Endothelial cell of umbilical vein (primary cell): ENCODE measurements at regions not wholly inside any gene's neighbourhood (a gene's known extent, or its start where the extent isn't known, plus 50 kb on each side); places are given as distances from the start of the nearest gene placed in this dataset.

ENCODE experiments used
- BruUV-seq: library from RNA; stranded (reverse); fragments of 400-500 nt; replicated peaks from 2 replicates; lab custom pipeline; 2021; lab: Mats Ljungman, UMichigan
- CTCF ChIA-PET: fragments of 300-600, 350-600 bp; sonication (Branson Sonifier 250); formaldehyde crosslinking; loops from one replicate; lab custom pipeline; 2021; ENCODE audit warnings: antibody characterized with exemption, inconsistent platforms; lab: Charles Lee
- POLR2A ChIA-PET: fragments of 300-600, 350-600 bp; sonication (Branson Sonifier 250); formaldehyde crosslinking; loops from one replicate; lab custom pipeline; 2021; ENCODE audit warnings: antibody characterized with exemption, inconsistent platforms; lab: Charles Lee
- DNase-seq: peaks from one replicate; pipeline ENCODE4 v3.0.0-alpha.2; 2011; ENCODE audit warnings: low read depth, low spot score
- FAIRE-seq: peaks from 2 replicates; lab custom pipeline; 2011; peaks lifted over from hg19 to GRCh38; lab: Jason Lieb, UNC
- H2AFZ ChIP-seq: 2 replicates; pipeline ENCODE4 v1.6.0; 2012; ENCODE audit warnings: low read depth, low read length, control low read depth, inconsistent platforms
- H3K27ac ChIP-seq: 2 replicates; pipeline ENCODE4 v1.5.1; 2011; ENCODE audit warnings: low read depth, mild to moderate bottlenecking, control low read depth, low read length, moderate library complexity; ENCODE audit not compliant: insufficient read depth
- H3K27me3 ChIP-seq, 2 experiments: 2 replicates each; pipeline versions ENCODE4 v1.6.0 to v1.6.1; 2011; ENCODE audit warnings: low read length in 2 of 2, mixed read lengths in 1 of 2; ENCODE audit not compliant: control insufficient read depth in 2 of 2, insufficient read depth in 2 of 2
- H3K36me3 ChIP-seq, 2 experiments: 2 replicates in 1 of 2; 3 replicates in 1 of 2; pipeline ENCODE4 v1.5.1; 2011; ENCODE audit warnings: low read length in 2 of 2, mild to moderate bottlenecking in 1 of 2, moderate library complexity in 1 of 2; ENCODE audit not compliant: control insufficient read depth in 2 of 2, insufficient read depth in 2 of 2; ENCODE audit errors: extremely low read depth in 1 of 2
- H3K4me1 ChIP-seq: 3 replicates; pipeline ENCODE4 v1.5.1; 2011; ENCODE audit warnings: mild to moderate bottlenecking, low read length; ENCODE audit not compliant: control insufficient read depth, insufficient read depth; ENCODE audit errors: extremely low read depth
- H3K4me2 ChIP-seq: 2 replicates; pipeline ENCODE4 v1.6.1; 2011; ENCODE audit warnings: low read length, control low read depth, mixed read lengths; ENCODE audit not compliant: insufficient read depth
- H3K4me3 ChIP-seq, 3 experiments: fragments of 200-600 bp in 1 of 3; sonication (generic), shearing (Covaris generic) in 1 of 3; replicated peaks in 1 of 3; 2 replicates each; pipeline ENCODE4 v1.5.1; 2011 to 2016; ENCODE audit warnings: control low read depth in 3 of 3, low read length in 3 of 3, mild to moderate bottlenecking in 2 of 3, inconsistent platforms in 1 of 3, low read depth in 1 of 3, moderate library complexity in 1 of 3; ENCODE audit not compliant: insufficient read depth in 1 of 3
- H3K79me2 ChIP-seq: 2 replicates; pipeline ENCODE4 v1.6.0; 2012; ENCODE audit warnings: low read length, inconsistent platforms; ENCODE audit not compliant: control insufficient read depth, insufficient read depth
- H3K9ac ChIP-seq: replicated peaks from 2 replicates; pipeline ENCODE3; 2011; ENCODE audit warnings: low read length, control low read depth; ENCODE audit not compliant: insufficient read depth; ENCODE audit errors: extremely low read depth
- H3K9me1 ChIP-seq: replicated peaks from 3 replicates; pipeline ENCODE4 v1.6.0; 2011; ENCODE audit warnings: mild to moderate bottlenecking, low read length; ENCODE audit not compliant: control insufficient read depth, insufficient read depth; ENCODE audit errors: extremely low read depth
- H3K9me3 ChIP-seq: replicated peaks from 2 replicates; pipeline ENCODE4 v1.5.1; 2012; ENCODE audit warnings: low read length, inconsistent platforms; ENCODE audit not compliant: control insufficient read depth, insufficient read depth
- H4K20me1 ChIP-seq: replicated peaks from 2 replicates; pipeline ENCODE3; 2011; ENCODE audit warnings: mild to moderate bottlenecking, low read length; ENCODE audit not compliant: control insufficient read depth, insufficient read depth; ENCODE audit errors: extremely low read depth
- CTCF ChIP-seq, 2 donors: IDR thresholded peaks; 1 replicate in 1 of 2; 2 replicates in 1 of 2; pipeline ENCODE4 v1.5.1; 2011; ENCODE audit warnings: low read length in 2 of 2, mild to moderate bottlenecking in 2 of 2, moderate library complexity in 2 of 2, control low read depth in 1 of 2, inconsistent platforms in 1 of 2, low read depth in 1 of 2; ENCODE audit not compliant: insufficient read depth in 1 of 2; ENCODE audit errors: extremely low read depth in 1 of 2
- EZH2 ChIP-seq: IDR thresholded peaks from 2 replicates; pipeline ENCODE4 v1.6.1; 2012; ENCODE audit warnings: borderline replicate concordance, low read depth, mild to moderate bottlenecking, moderate library complexity, low read length, inconsistent platforms; ENCODE audit not compliant: severe bottlenecking
- FOS ChIP-seq: IDR thresholded peaks from 2 replicates; pipeline ENCODE4 v1.6.1; 2011; ENCODE audit warnings: mild to moderate bottlenecking, low read length, moderate library complexity, borderline replicate concordance; ENCODE audit not compliant: insufficient read depth
- GATA2 ChIP-seq: IDR thresholded peaks from 2 replicates; pipeline ENCODE4 v1.7.0; 2011; ENCODE audit warnings: low read depth, mild to moderate bottlenecking, moderate library complexity, mixed read lengths, low read length; ENCODE audit not compliant: insufficient read length, insufficient read depth
- JUN ChIP-seq: IDR thresholded peaks from 2 replicates; pipeline ENCODE4 v1.6.1; 2011; ENCODE audit warnings: borderline replicate concordance, low read depth; ENCODE audit not compliant: insufficient read length, insufficient read depth
- MAX ChIP-seq: IDR thresholded peaks from 2 replicates; pipeline ENCODE4 v1.6.1; 2011; ENCODE audit not compliant: insufficient read depth, insufficient read length
- MYC ChIP-seq: IDR thresholded peaks from one replicate; pipeline ENCODE4 v1.6.1; 2011; ENCODE audit warnings: mild to moderate bottlenecking, low read depth, low read length
- POLR2A ChIP-seq: IDR thresholded peaks from 2 replicates; pipeline ENCODE4 v1.6.1; 2012; ENCODE audit warnings: low read depth, mild to moderate bottlenecking, control low read depth, low read length
- POLR2AphosphoS5 ChIP-seq: IDR thresholded peaks from 2 replicates; pipeline ENCODE4 v1.6.1; 2012; ENCODE audit warnings: low read depth, mild to moderate bottlenecking, control low read depth, low read length, moderate library complexity; ENCODE audit not compliant: insufficient read depth
- dilution Hi-C: fragments of 300-500 bp; cut with MboI; formaldehyde crosslinking; loops from one replicate; pipeline ENCODE4 v1.15.0; 2019; ENCODE audit warnings: low sequenced_read_pairs; ENCODE audit not compliant: extremely low pct_ligation_motif_present
- intact Hi-C: fragments of 100-400 bp; cut with micrococcal nuclease; formaldehyde crosslinking; loops from one replicate; pipeline ENCODE4 v1.10.0; 2022

GRCh38 chr6:140182821-140183220, 808.4 kb upstream of the CITED2 start:
- TF ChIP-seq EZH2: no peak
- no peak for TF ChIP-seq FOS
- no peak for TF ChIP-seq POLR2AphosphoS5
- TF ChIP-seq POLR2A: no peak
- no peak for TF ChIP-seq MYC
- no peak for TF ChIP-seq JUN
- no peak for TF ChIP-seq CTCF (IDR thresholded peaks at IDR 0.05; ENCODE audit: extremely low read depth in 1 of 2, insufficient read depth in 1 of 2, low read depth in 1 of 2, low read length in 2 of 2)
- TF ChIP-seq GATA2: no peak
- TF ChIP-seq MAX: no peak
- no TSS peak for BruUV-seq
- POLR2A ChIA-PET: no interaction called here

More at GRCh38 chr6:140182821-140183220, 808.4 kb upstream of the CITED2 start:
- Histone ChIP-seq H3K4me2 (no peak overlapping the region), H3K9ac (no peak overlapping the region), H3K27ac (no peak overlapping the region), H3K4me1 (no peaks in the 10 kb centered on the region), H3K36me3 (no peaks in the 10 kb centered on the region), H4K20me1 (no peaks in the 10 kb centered on the region), H3K27me3 (no peaks in the 10 kb centered on the region), H3K9me3 (no peaks in the 10 kb centered on the region), H3K79me2 (no peaks in the 10 kb centered on the region), H2AFZ (no peak overlapping the region), H3K9me1 (no peaks in the 10 kb centered on the region), H3K4me3 (no peak overlapping the region)
- CTCF ChIA-PET: interaction anchor here (1.7 kb wide), 1 partner anchor 9 kb away, joined by 4 read pairs; no protein-coding TSS in a partner anchor
- DNase-seq: no peak
- dilution Hi-C loops (no loop called here), intact Hi-C loops (no loop called here)
- FAIRE-seq: no peak
